NCI-H1436 (cell line): ENCODE measurements at regions not wholly inside any gene's neighbourhood (a gene's known extent, or its start where the extent isn't known, plus 50 kb on each side); places are given as distances from the start of the nearest gene placed in this dataset.

Source experiments
- DNase-seq: peaks from one replicate; lab custom pipeline; 2025; lab: John Stamatoyannopoulos, UW

DNA sequence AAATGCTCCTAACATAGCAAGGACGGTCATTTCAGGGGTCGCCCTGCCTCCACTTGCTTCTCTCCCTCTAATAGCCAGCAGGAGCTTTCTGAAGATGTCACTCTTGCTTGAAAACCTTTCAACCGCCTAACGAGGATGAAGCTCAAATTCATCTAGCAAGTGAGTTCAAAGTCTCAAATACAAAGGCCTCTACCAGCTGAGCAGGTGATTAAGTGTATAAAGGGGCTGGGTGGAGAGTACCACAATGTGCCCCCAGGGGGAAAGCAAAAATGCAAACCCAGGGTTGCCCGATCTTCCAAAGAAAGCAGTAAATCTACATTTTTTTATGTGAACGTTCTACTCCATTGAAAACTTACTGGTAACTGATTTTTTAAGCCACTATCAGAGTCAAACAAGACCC, 50.4 kb upstream of the GRIP2 start:
- no peak for DNase-seq

DNA sequence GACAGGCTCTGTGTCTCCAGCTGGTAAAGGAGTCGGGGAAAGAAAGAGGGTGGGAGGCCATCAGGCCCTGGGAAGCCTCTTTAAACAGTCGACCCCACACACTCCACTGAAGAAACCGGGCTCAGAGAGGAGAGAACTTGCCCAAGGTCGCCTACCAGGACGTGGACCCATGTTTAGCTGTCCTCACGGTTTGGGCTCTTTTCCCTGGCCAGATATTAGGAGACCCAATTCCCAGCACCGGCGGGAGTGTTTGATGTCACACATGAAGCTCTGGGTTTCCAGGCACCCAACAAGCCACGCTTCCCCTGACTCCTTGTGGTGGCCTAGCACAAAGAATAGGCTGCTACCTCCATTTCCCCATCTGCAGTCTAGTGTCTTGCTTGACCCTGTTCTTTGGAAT, 52.2 kb upstream of the GRIP2 start:
- no peak for DNase-seq

DNA sequence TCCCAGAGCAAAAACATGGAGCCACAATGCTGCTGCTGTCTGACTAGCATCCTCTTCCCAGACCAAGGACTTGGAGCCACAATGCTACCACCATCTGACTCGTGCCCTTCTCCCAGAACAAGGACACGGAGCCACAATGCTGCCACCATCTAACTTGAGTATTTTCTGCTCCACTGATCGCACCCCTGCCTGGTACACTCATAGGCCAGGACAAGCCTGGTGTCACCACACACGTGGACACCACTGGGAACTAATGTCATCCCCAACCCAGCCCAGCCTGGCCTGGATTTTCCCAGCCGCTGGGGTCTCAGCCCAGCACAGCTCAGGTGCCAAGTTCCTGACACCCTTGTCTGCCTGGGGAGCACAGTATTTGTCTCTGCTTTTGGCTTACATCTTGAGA, 52.7 kb upstream of the GRIP2 start:
- no peak for DNase-seq

DNA sequence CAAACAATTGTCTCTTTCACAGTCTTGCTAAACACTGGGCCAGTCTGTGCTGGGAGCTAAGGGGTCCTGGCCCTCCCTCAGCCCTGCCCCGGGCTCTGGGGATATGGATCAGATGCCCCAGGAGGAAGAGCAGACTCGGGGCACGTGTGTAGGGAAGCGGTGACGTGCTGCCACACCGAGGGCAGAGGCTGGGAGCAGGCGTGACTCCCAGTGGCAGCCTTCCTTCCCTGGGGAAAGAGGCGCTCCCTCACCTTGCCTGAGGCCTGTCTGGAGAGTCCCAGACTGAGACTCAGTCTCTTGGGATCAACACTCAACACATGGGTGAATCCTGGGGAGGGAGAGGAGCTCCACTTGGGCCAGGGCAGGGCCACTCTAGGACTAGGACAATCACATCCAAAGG, 54.1 kb upstream of the GRIP2 start:
- DNase-seq = no peak

DNA sequence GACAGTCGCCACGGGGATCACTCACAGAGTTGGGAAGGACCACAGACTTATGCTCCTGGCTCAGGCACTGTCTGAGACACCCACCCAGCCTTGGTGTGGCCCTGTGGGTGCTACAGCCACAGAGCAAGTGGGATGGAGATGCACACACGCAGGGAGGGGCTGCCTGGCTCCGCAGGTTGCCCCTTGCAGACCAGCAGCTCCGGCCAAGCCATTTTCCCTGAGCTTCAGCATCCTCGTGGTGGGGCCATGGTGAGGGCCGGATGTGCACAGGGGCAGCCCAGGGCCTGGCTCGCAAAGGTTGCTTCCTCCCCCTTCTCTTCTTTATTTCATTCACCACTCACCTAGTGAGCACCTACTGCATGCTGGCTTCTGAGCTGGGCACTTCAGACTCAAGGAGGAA, 55.4 kb upstream of the GRIP2 start:
- DNase-seq = no peak

DNA sequence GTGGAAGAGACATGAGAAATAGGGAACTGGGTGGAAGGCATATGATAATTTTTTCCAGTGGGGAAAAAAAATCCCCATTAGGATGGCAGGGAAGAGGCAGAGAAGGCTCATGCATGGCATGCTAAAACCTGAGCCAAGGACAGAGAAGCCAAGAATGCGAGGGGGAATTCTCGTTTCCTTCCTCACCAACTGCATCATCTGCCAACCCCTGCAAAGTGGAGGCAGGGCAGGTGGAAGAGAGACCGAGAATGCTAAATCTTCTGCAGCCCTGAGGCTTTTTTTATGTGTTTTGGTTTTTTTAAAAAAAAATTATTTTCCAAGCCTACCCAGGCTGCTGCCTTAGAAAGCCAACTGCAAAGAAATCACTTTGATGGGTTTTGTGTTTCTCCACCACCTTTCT, 54.3 kb upstream of the CCDC174 start:
- DNase-seq = no peak

DNA sequence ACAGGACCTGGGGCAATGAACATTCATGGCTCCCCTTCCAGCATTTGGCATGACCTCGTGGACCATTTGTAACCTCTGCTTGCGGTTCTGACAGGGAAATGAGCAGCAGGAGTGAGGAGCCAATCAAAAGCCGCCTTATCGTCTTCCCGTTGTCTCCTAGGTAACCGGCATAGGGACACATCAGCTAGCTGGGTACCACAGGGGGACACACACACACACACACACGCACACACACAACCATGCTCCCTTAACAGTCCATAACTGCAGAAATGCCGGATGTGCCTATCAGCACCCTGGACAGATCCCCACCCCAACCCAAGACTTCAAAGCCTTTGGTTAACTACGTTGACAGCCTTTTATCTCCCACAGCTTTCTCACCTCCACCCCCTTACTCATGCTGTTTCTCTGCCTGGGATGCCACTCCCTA, 53.4 kb upstream of the CCDC174 start:
- DNase-seq = peak; percentile 15

DNA sequence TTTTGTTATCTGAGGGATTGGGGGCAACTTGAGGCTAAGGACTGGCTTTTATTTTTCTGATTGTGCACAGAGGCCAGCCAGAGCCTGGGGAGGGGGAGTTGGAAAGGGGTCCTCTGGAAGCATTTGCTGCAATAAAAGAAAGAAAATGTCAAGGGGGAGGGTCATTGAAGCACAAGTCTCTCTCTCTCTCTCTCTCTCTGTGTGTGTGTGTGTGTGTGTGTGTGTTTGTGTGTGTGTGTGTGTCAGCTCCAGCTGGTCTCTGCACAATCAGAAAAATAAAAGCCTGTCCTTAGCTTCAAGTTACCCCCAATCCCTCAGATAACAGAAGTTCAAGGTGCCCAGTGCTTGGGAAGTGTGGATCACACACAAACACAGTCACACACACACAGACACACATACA, 52.1 kb upstream of the CCDC174 start:
- no peak for DNase-seq

DNA sequence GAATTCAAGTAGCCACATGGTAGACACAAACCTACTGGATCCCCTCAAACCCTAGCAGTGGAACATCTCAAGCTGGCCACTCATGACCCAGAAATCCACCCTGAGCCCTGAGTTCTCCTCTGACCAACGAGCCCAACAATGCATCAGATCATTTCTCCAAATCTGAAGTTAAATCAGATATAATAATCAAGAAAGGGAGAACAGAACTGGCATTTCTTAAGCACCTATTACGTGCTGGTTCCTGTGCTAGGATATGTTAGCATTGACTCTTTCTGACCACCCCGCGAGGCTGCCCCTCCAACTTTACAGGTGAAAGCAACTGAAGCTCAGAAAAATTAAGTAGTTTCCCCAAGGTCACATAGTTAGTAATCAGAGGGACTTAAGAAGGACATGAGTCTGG, 51.5 kb upstream of the CCDC174 start:
- no peak for DNase-seq

DNA sequence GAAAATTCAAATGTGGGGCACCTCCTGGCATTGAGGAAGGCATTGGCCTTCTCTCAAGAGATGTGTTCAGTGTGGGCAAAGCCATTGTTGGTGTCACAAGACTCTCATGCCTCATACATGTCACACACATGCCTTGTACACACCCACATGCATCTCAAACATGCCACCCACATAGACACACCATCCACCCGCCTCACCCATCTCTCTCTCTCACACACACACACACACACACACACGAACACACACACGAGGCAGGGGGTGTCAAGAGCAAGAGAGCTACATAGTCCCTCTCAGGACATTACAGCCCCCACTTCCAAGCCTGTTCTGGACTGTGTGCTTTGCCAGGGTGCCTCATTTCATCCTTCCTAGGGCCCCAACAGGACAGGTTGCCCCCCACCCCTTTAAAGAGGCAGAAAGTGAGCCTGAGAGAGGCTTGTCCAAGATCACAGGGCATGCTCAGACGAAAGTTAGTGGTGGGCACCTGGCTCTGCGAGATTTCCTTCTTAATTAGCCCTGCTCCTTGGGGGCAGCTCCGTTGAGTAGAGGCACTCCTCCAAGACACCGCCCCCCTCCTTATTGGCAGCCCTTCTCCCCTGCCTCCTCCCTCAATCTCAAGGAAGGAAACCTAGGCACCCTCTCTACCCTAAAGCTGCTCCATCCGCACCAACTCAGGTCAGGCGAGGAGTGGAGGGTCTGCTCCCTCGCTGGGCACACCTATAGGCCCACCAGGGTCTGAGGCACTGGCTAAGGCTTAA, 50.5 kb upstream of the CCDC174 start:
- DNase-seq = no peak

DNA sequence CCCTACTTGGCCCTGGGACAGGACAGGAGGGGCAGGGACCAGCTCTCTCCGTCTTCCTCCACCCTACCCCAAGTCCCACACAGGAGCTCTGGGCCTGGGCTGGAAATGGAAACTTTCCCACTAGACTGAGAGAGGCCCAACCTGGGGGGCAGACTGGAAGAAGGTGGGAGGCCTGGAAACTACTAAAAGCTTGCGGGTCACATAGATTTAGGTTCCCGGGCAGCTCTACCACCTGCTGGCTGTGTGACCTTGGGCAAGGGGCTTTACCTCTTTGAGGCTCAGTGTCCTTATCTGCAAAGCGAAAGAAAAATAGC, 49.9 kb upstream of the CCDC174 start:
- DNase-seq = no peak
